Middle frontal gyrus (tissue), 1 donor: ENCODE measurements at regions not wholly inside any gene's neighbourhood (a gene's known extent, or its start where the extent isn't known, plus 50 kb on each side); places are given as distances from the start of the nearest gene placed in this dataset.

Source experiments
- DNase-seq: peaks from one replicate; pipeline ENCODE4 v3.0.0-alpha.2; 2015; ENCODE audit warnings: low spot score; ENCODE audit errors: extremely low spot score

DNA sequence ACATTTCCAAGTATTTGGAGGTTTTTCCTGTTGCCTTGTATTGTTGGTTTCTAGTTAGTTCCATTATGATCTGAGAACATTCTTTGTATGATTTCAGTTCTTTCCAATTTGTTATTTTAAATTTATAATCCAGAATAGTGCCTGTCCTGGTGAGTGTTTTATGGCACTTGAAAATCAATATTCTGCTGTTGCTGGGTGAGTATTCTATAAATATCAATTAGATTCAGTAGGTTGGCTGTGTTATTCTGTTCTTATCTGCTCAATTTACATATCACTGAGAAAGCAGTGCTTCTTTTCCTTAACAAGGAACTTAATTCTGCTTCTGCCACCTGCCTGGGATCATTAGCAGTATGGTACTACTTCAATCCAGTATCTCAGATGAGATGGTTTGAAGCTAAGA lies 123.5 kb downstream of the SNX19 start:
- DNase-seq: no peak

DNA sequence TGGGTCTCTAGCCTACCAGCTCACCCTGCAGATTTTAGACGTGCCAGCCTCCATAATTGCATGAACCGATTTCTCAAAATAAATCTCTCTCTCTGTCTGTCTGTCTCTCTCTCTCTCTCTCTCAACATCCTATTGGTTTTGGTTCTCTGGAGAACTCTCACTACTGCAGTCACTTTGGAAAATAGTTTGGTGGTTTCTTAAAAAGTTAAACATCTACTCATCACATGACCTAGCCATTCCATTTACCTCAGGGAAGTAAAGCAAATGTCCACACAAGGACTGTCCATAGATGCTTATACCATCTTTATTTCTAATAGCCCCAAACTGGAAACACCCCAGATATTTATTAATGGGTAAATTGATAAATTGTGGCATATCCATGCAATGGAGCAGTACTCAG lies 119.5 kb downstream of the SNX19 start:
- DNase-seq: no peak

DNA sequence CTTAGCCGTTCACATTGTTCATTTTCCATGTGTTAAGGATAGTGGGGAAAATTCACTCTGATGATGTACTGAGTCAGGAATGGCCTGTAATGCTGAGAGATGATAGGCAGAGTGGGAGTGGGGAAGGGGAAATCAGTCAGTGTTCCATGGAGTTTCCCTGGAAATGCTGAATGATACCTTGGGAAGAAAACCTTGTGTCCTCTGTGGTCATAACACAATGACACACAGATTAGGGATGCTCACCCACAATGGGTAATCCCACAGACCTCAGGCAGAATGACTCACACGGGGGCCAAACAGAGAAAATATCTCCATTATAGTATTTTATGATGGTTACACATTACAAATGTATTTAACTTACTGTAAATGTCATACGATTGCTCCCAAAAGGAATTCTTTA lies 118.0 kb downstream of the SNX19 start:
- no peak for DNase-seq

GRCh38 chr11:130798801-130799200 lies 117.5 kb downstream of the SNX19 start:
- no peak for DNase-seq

DNA sequence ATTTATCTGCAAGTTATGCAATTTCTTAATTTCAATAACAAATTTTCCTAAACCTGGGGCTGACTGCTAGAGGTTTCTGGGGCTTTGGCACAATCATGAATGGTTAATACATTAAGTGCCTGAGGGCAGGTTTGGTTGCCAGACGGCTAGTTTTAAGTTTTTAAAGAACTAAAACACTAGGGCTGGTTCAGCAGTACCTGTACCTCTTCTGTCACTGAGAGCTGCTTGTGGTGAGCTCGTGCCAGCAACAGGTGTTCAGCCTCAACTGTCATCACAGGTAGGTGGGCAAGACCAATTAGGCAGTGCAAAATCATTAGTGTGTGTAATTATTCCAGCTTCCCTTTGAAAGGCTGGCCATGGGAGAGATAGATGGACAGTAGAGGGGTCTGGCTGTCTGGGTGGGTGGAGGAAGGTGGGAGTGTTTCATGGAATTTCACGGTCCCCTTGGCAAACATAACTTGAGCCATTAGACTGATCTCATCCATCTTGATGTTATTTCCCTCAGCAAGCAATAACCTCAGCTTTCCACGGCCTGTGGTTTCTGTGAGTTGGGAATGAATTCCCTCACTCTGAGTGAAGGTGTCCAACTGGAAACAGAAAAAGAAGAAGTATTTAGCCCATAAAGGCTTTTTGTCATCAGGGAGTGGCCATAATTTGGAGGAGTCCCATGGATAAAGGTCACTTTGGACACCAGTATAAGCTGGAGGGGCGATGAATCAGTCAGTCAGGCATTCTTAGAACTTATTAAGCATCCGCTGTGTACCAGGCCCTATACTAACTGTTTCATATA lies 114.8 kb downstream of the SNX19 start:
- DNase-seq: no peak

GRCh38 chr11:130802567-130802966 lies 113.7 kb downstream of the SNX19 start:
- DNase-seq: no peak

- DNase-seq: no peak
Measured at GRCh38 chr11:130804306-130805076, 111.8 kb downstream of the SNX19 start.

DNA sequence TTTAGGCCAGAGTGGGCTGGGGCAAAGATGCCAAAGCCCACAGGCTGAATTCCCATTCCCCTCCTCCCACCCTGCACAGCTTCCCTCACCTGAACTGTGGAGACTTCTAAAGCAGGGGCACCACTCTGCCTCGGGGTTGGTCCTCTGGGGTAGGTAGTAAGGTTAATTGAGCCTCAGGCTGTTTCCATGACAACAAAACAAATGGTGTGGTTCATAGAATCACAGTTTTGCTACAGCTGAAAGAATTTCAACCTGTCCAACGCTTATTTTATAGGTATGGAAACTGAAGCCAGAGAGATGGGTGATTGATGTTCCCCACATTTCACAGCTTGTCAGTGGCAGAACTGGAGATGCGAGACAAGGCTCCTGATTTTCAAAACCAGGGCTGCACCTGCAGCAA lies 109.5 kb downstream of the SNX19 start:
- DNase-seq: no peak

GRCh38 chr11:130808541-130808940 lies 107.7 kb downstream of the SNX19 start:
- DNase-seq: no peak

DNA sequence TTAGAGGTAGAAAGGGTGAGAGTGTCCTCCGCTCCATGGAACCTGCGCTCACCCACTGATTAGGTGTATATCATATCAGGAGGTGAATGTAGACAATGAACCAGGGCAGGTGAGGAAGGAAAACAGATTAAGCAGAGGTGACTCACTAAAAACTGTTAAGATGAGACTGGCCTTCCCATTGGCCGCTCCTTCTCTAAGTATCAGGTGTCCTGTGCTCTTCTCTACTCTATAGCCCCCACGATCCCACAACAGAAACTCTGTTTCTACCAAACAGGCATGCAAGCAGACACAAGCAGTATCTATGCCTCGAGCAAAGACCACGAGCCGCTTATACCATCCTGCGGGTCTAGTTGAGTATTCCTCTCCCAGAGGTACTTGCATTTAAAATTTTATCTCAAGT lies 103.1 kb downstream of the SNX19 start:
- no peak for DNase-seq

DNA sequence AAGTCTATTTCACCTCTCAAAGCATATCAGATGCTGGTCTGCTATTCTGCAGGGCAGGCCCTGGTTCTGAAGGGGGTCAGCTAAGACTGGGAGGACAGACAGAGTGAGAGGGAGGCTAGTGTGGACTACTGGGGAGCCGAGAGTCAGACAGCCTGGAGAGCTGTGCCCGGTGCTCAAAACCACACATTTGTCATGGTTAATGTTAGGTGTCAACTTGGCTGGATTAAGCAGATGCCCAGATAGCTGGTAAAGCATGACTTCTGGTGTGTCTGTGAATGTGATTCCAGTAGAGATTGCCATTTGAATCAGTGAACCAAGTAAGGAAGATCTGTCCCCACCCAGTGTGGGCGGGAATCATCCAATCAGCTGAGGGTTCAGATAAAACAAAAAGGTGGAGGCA lies 102.6 kb downstream of the SNX19 start:
- no peak for DNase-seq

GRCh38 chr11:130814440-130815096 lies 101.7 kb downstream of the SNX19 start:
- DNase-seq: no peak

- no peak for DNase-seq
Measured at GRCh38 chr11:130815097-130815802, 101.0 kb downstream of the SNX19 start.

- no peak for DNase-seq
Measured at GRCh38 chr11:130815956-130816355, 100.3 kb downstream of the SNX19 start.

- DNase-seq: no peak
Measured at GRCh38 chr11:130816546-130817329, 99.5 kb downstream of the SNX19 start.

- no peak for DNase-seq
Measured at GRCh38 chr11:130817330-130817944, 98.8 kb downstream of the SNX19 start.

- no peak for DNase-seq
Measured at GRCh38 chr11:130819625-130820024, 96.7 kb downstream of the SNX19 start.
